ENCODE measurements at regions not wholly inside any gene's neighbourhood (a gene's known extent, or its start where the extent isn't known, plus 50 kb on each side); places are given as distances from the start of the nearest gene placed in this dataset.

GRCh38 chr2:8615252-8615575 is 66.6 kb upstream of the ID2 start:
- DNase-seq (ENCODE audit: low spot score): no peak

GRCh38 chr2:8615576-8616281 is 66.1 kb upstream of the ID2 start:
- DNase-seq (ENCODE audit: low spot score): no peak

DNA sequence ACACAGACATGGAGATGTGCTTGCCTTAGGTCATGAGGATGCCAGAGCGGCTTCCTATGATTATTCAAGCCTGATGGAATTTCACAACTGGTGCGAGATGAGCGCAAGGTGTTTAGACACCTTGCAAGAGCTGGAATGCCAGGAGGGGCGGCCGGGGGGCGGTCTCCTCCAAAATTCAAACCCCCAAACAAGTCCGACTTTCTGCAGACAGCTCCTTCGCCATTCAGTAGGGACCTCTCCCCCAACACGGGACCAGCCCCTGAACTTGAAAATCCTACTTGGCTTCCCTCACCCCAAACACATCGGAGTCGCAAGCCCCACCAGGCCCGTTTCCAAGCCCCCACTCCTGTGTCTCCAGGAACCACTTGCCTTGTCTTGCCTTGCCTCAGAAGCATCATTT is 64.8 kb upstream of the ID2 start:
- DNase-seq (ENCODE audit: low spot score): no peak

- DNase-seq (ENCODE audit: low spot score): no peak
These were observed 64.3 kb upstream of the ID2 start for GRCh38 chr2:8617590-8617989.

DNA sequence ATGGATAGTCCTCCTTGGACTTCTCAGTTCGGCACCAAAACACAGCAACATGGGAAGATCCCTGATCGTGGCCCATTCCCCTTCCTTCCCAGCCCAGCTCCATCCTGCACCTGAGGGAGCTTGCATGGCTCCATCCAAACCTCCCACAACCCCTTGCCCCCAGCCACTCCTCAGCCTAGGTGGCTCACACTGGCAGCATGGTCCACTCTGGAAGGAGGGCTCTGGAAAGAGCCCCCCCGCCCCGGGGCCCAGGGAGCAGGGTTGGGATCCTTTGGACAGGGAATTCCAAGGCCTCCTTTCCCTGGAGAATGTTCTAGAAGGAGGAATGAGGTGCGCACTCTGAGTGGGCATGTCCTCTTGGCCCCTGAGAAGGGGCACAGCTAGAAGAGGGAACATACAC is 62.8 kb upstream of the ID2 start:
- DNase-seq (ENCODE audit: low spot score): no peak

DNA sequence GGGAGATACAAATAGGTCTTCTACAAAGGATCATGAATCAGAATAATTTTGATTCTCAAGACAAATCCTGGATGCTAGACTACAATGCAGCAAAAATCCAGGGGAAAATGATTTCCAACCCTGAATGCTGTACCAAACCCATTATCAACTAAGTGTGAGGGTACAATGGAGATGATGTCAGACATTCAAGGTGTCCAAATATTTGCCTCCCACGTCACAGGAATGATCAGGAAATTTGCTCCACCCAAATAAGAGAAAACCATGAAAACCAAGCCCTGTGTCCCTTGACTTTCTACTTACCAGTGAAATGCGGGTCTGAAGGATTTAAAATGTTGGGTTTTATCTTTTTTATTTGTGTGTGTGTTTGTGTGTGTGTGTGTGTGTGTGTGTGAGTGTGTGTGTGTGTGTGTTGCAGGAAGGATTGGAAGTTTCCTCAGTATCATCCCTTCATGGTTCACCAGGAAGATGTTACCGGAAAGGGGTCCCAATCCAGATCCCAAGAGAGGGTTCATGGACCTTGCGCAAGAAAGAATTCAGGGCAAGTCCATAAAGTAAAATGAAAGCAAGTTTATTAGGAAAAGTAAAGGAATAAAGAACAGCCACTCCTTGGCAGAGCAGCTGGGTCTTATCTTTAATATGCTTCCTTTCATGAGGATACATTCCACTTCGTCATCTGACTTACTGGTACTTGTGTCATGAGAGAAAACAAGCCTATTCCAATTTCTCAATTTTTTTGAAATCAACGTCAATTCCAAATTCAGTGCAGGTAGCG is 61.1 kb upstream of the ID2 start:
- no peak for DNase-seq (ENCODE audit: low spot score)

DNA sequence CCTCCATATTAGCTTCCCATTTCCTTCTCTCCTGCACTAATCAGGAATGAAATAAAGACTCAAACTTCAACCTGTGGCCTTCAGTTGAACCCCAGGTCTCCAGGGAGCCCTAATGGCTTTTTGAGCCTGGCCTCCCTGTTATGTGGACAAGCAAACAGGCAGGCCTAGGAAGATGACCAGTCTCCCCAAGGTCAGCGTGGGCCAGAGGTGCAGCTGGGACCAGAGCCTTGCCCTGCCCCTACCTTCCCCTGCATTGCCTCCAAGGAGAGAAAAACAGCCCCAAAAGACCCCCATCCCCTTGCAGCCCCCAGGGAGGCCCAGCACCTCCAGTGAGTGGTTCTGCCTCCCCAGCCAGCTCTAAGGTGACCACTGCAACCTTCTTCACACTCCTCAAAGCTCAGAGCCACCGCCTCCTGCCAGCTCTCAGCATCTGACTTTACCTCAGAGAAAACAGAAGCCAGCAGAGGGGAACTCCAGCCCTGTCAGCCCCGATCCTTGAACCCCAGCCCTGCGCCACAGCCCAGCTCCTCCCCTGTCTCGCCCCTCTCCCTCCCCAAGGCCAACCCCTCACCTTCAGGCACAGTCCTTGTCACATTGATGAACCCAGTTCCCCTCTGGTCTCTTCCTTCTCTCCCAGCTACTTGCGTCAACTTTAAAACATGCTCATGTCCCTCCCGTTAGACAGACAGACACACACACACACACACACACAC is 59.5 kb upstream of the ID2 start:
- DNase-seq (ENCODE audit: low spot score): no peak

DNA sequence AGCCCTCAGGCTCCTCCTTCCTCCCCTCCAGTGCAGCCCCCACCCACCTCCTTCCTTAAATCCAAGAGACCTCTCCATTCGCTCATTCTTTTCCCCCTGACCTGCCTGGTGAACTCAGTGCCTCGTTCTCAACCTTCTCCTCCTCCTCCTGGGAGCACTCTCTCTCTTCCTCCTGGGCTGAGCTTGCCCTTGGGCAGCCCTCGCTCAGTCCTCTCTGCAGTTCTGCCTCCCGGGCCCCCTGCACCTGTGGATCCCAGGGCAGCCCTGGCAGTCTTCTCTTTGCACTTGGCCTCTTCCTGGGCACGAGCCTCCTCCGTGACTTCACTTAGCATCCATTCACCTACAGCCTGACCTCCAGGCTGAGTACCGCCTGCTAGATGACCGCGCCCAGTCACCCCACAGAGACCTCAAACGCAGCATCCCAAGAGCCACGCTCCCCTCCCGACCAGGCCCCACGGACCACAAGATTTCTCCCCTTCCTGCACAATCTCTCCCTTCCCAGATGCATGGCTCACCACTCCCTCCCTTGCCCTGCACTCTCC is 58.9 kb upstream of the ID2 start:
- DNase-seq (ENCODE audit: low spot score): no peak

GRCh38 chr2:8623576-8623957 is 58.3 kb upstream of the ID2 start:
- no peak for DNase-seq (ENCODE audit: low spot score)

DNA sequence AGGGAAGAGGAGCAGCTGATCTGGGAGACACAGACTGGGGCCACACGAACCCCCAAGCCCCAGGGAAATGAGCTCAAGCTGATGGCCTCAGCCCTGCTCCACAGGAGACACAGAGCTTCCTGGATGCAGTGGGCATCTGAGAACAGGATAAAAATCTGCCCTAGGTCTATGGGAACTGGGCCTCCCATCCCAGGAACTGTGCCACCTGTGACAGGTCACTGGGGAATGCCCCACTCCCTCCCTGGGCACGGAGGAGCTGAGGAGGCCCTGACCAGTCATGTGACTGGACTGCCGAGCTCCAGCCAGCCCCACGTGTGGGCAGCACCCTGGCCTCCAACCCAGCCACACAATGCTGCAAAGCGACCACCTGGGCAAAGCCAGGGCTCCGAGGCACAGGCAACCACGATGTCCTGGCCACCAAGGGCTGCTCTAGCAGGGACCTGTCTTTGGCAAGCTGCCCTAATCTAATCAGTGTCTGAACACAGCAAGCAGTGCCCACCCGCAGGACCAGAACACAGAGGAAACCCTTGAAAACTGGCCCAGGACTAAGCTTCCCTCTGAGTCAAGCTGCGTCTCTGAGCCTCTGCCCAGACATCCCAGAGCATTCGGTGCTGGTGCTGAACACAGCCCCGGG is 57.8 kb upstream of the ID2 start:
- peak; percentile 21 for DNase-seq (ENCODE audit: low spot score)

DNA sequence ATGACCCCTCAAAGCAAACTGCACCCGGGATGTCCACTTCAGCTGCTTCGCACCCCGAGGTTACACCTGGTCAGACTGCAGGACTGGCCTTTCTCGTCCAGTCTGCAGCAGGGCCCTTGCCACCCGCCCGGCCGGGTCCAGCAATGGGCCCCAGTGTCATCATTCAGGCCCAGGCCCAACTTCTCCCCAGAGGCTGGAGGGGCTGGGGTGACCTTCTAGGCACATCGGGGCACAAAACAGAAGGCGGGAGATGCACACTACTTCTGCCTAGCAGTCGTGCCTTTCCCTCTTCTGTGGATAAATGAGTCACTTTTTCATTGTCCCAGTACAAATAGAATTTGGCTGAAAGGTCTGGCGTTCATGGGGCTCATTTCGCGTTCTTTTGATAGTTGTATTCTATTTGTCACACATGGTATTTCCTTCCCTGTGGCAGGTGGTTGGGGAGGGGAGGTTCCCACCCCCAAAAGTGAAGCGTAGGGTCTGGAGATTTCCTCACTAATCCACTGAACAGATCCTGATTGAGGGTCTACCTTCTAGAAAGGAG is 56.9 kb upstream of the ID2 start:
- DNase-seq (ENCODE audit: low spot score): no peak

DNA sequence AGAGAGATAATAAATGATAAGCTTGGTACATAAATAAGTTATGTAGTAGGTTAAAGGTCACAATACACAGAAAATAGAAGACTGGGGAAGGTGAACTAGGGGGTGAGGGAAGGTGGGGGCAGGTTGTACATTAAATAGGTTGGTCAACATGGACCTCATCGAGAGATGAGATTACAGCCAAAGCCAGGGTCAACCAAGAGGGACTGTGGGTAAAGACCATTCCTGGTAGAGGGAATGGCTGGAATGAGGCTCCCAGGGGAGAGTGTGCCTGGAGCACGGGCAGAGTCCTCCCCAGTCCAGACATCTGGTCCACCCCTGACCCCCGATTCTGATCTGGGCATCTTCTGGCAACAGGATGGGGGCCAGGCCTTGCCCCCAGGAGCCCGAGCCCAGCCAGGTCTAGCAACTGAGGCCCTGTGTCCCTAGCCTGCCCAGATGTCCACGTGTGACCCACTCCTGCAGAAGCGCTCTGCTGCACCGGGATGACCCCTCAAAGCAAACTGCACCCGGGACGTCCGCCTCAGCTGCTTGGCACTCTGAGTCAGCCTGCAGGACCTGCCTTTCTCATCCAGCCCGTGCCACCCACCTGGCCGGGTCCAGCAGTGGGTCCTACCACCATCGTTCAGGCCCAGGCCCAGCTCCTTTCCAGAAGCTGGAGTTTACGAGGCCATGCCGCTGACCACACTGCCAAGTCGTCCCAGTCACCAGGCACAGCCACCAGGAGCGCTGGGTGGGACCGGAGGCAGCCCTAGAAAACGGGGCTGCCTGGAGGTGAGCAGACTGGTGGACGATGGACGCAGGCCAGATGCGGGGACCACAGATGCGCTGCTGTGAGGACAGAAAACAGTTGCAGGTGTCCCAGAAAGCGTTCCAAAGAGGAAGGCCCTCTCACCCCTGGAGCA is 56.2 kb upstream of the ID2 start:
- DNase-seq (ENCODE audit: low spot score): peak; percentile 67

DNA sequence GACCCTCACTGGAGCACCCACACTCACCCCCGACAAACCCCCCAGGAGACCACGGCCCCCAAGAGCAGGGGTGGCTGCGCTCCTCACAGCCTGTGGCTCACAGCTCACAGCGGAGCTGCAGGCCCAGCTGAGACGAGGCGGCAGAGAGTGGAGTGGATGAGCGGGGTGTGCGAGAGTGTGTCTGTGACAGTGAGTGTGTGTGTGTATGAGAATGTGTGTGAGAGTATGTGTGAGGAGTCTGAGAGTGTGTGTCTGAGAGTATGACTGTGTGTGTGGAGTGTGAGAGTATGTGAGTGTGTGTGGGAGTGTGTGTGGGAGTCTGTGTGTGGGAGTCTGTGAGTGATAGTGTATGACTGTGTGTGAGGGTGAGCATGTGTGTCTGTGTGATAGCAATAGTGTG is 55.3 kb upstream of the ID2 start:
- no peak for DNase-seq (ENCODE audit: low spot score)

- DNase-seq (ENCODE audit: low spot score): no peak
These were observed 54.7 kb upstream of the ID2 start for GRCh38 chr2:8627019-8627691.

- peak; percentile 85 for DNase-seq (ENCODE audit: low spot score)
These were observed 54.2 kb upstream of the ID2 start for GRCh38 chr2:8627692-8628085.

DNA sequence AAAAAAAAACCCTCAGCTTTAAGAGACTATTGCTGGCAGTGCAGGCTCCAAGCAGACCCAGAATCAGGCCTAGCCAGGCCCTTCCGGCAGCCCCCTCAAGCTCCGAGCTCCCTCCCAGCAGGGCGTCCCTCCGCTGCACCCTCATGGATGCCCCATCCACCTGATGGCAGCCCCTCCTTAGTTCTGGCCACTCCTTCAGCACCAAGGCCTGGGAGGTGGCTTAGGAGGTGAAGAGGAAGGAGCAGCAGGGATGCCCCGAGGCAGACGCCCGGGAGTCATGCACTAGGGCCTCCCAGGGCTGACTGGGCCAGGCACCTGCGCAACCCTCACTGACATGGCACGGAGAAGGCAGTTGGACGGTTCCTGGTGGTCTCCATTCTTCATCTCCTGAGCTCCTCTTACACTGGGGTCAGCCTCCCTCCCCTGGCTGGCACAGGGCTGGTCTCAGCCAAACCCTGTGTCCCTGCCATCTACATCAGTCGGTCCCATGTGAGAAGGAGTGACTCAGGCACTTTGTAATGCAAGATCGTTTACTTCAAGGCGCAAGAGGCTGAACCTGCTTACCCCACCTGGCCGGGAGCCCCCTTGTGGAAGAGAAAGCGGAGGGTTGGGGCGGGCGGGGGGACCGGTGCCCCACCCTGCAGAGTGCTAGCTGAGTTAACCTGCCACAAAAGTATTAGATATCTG is 53.5 kb upstream of the ID2 start:
- no peak for DNase-seq (ENCODE audit: low spot score)

DNA sequence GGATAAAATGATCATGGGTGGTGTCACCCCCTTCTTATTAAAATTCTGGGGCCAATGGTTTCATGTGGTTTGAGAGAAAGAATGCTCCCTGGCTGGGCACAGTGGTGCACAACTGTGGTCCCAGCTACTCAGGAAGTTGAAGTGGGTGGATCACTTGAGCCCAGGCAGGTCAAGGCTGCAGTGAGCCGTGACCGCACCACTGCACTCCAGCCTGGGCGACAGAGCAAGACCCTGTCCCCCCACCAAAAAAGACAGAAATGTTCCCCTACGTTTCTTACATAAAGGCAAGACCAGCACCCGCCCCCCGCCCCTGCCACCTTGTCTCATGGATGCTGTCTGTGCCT is 53.0 kb upstream of the ID2 start:
- no peak for DNase-seq (ENCODE audit: low spot score)

- DNase-seq (ENCODE audit: low spot score): no peak
These were observed 52.5 kb upstream of the ID2 start for GRCh38 chr2:8629402-8629801.

- no peak for DNase-seq (ENCODE audit: low spot score)
These were observed 51.0 kb upstream of the ID2 start for GRCh38 chr2:8630676-8631464.

Data from mucosa of gallbladder (tissue), 1 donor.